ENCODE measurements at regions not wholly inside any gene's neighbourhood (a gene's known extent, or its start where the extent isn't known, plus 50 kb on each side); places are given as distances from the start of the nearest gene placed in this dataset.

GRCh38 chr4:22070256-22070655, 121.7 kb upstream of the KCNIP4 start:
- H3K9me3 ChIP-seq (ENCODE audit: control insufficient read depth in 2 of 2, insufficient read depth in 1 of 2, low read depth in 1 of 2, low read length in 1 of 2): peaks cover 3% of the 10 kb centered on the region in 2 donors
- no peak overlapping the region for H3K27ac ChIP-seq (ENCODE audit: low read depth in 2 of 2, low read length in 1 of 2)
- H3K27me3 ChIP-seq (ENCODE audit: control insufficient read depth in 1 of 2, insufficient read depth in 2 of 2, low read length in 2 of 2): no peaks in the 10 kb centered on the region
- no peak overlapping the region for H3K4me3 ChIP-seq (ENCODE audit: low read depth in 1 of 2, low read length in 2 of 2)
- no peaks in the 10 kb centered on the region for H3K4me1 ChIP-seq (ENCODE audit: control insufficient read depth in 2 of 2, insufficient read depth in 2 of 2, low read length in 1 of 2)
- 43 to 44% methylated on average over 2 of the region's 2 CpGs for WGBS, 2 donors
- no peaks in the 10 kb centered on the region for H3K36me3 ChIP-seq (ENCODE audit: control insufficient read depth in 2 of 2, insufficient read depth in 2 of 2, low read length in 1 of 2)

- Histone ChIP-seq H3K9me3 (ENCODE audit: control insufficient read depth in 2 of 2, insufficient read depth in 1 of 2, low read depth in 1 of 2, low read length in 1 of 2) (no peaks in the 10 kb centered on the region), H3K4me3 (ENCODE audit: low read depth in 1 of 2, low read length in 2 of 2) (no peak overlapping the region), H3K36me3 (ENCODE audit: control insufficient read depth in 2 of 2, insufficient read depth in 2 of 2, low read length in 1 of 2) (no peaks in the 10 kb centered on the region), H3K27me3 (ENCODE audit: control insufficient read depth in 1 of 2, insufficient read depth in 2 of 2, low read length in 2 of 2) (no peaks in the 10 kb centered on the region), H3K27ac (ENCODE audit: low read depth in 2 of 2, low read length in 1 of 2) (no peak overlapping the region), H3K4me1 (ENCODE audit: control insufficient read depth in 2 of 2, insufficient read depth in 2 of 2, low read length in 1 of 2) (no peaks in the 10 kb centered on the region)
- WGBS, 2 donors: 82 to 90% methylated on average over 1 of the region's 1 CpG
Measured at GRCh38 chr4:22063613-22064012, 115.0 kb upstream of the KCNIP4 start.

GRCh38 chr4:22062676-22063075, 114.1 kb upstream of the KCNIP4 start:
- WGBS, 2 donors: 36 to 50% methylated on average over 3 of the region's 3 CpGs
- H3K9me3 ChIP-seq (ENCODE audit: control insufficient read depth in 2 of 2, insufficient read depth in 1 of 2, low read depth in 1 of 2, low read length in 1 of 2): no peaks in the 10 kb centered on the region
- no peaks in the 10 kb centered on the region for H3K36me3 ChIP-seq (ENCODE audit: control insufficient read depth in 2 of 2, insufficient read depth in 2 of 2, low read length in 1 of 2)
- H3K27me3 ChIP-seq (ENCODE audit: control insufficient read depth in 1 of 2, insufficient read depth in 2 of 2, low read length in 2 of 2): no peaks in the 10 kb centered on the region
- no peak overlapping the region for H3K4me3 ChIP-seq (ENCODE audit: low read depth in 1 of 2, low read length in 2 of 2)
- H3K4me1 ChIP-seq (ENCODE audit: control insufficient read depth in 2 of 2, insufficient read depth in 2 of 2, low read length in 1 of 2): no peaks in the 10 kb centered on the region
- H3K27ac ChIP-seq (ENCODE audit: low read depth in 2 of 2, low read length in 1 of 2): no peak overlapping the region

- H3K27ac ChIP-seq (ENCODE audit: low read depth in 2 of 2, low read length in 1 of 2): no peak overlapping the region
- H3K4me1 ChIP-seq (ENCODE audit: control insufficient read depth in 2 of 2, insufficient read depth in 2 of 2, low read length in 1 of 2): no peaks in the 10 kb centered on the region
- no peaks in the 10 kb centered on the region for H3K36me3 ChIP-seq (ENCODE audit: control insufficient read depth in 2 of 2, insufficient read depth in 2 of 2, low read length in 1 of 2)
- no peaks in the 10 kb centered on the region for H3K27me3 ChIP-seq (ENCODE audit: control insufficient read depth in 1 of 2, insufficient read depth in 2 of 2, low read length in 2 of 2)
- H3K9me3 ChIP-seq (ENCODE audit: control insufficient read depth in 2 of 2, insufficient read depth in 1 of 2, low read depth in 1 of 2, low read length in 1 of 2): no peaks in the 10 kb centered on the region
- no peak overlapping the region for H3K4me3 ChIP-seq (ENCODE audit: low read depth in 1 of 2, low read length in 2 of 2)
- 69 to 74% methylated on average over 5 of the region's 5 CpGs for WGBS, 2 donors
Measured at GRCh38 chr4:22055954-22056353, 107.4 kb upstream of the KCNIP4 start.

GRCh38 chr4:22052076-22052475, 103.5 kb upstream of the KCNIP4 start:
- WGBS, 2 donors: 91 to 92% methylated on average over 1 of the region's 1 CpG
- Histone ChIP-seq H3K4me1 (ENCODE audit: control insufficient read depth in 2 of 2, insufficient read depth in 2 of 2, low read length in 1 of 2) (no peaks in the 10 kb centered on the region), H3K36me3 (ENCODE audit: control insufficient read depth in 2 of 2, insufficient read depth in 2 of 2, low read length in 1 of 2) (no peaks in the 10 kb centered on the region)

GRCh38 chr4:22048323-22048722, 99.8 kb upstream of the KCNIP4 start:
- Histone ChIP-seq H3K27ac (ENCODE audit: low read depth in 2 of 2, low read length in 1 of 2) (no peak overlapping the region), H3K4me3 (ENCODE audit: low read depth in 1 of 2, low read length in 2 of 2) (no peak overlapping the region), H3K36me3 (ENCODE audit: control insufficient read depth in 2 of 2, insufficient read depth in 2 of 2, low read length in 1 of 2) (no peaks in the 10 kb centered on the region), H3K9me3 (ENCODE audit: control insufficient read depth in 2 of 2, insufficient read depth in 1 of 2, low read depth in 1 of 2, low read length in 1 of 2) (no peaks in the 10 kb centered on the region), H3K4me1 (ENCODE audit: control insufficient read depth in 2 of 2, insufficient read depth in 2 of 2, low read length in 1 of 2) (no peaks in the 10 kb centered on the region), H3K27me3 (ENCODE audit: control insufficient read depth in 1 of 2, insufficient read depth in 2 of 2, low read length in 2 of 2) (no peaks in the 10 kb centered on the region)
- 44 to 45% methylated on average over 2 of the region's 2 CpGs for WGBS, 2 donors

More at GRCh38 chr4:22052076-22052475, 103.5 kb upstream of the KCNIP4 start:
- H3K27me3 ChIP-seq (ENCODE audit: control insufficient read depth in 1 of 2, insufficient read depth in 2 of 2, low read length in 2 of 2): no peaks in the 10 kb centered on the region
- no peaks in the 10 kb centered on the region for H3K9me3 ChIP-seq (ENCODE audit: control insufficient read depth in 2 of 2, insufficient read depth in 1 of 2, low read depth in 1 of 2, low read length in 1 of 2)
- H3K27ac ChIP-seq (ENCODE audit: low read depth in 2 of 2, low read length in 1 of 2): no peak overlapping the region
- H3K4me3 ChIP-seq (ENCODE audit: low read depth in 1 of 2, low read length in 2 of 2): no peak overlapping the region

GRCh38 chr4:22047793-22048192, 99.2 kb upstream of the KCNIP4 start:
- Histone ChIP-seq H3K4me1 (ENCODE audit: control insufficient read depth in 2 of 2, insufficient read depth in 2 of 2, low read length in 1 of 2) (no peaks in the 10 kb centered on the region), H3K4me3 (ENCODE audit: low read depth in 1 of 2, low read length in 2 of 2) (no peak overlapping the region), H3K36me3 (ENCODE audit: control insufficient read depth in 2 of 2, insufficient read depth in 2 of 2, low read length in 1 of 2) (no peaks in the 10 kb centered on the region), H3K9me3 (ENCODE audit: control insufficient read depth in 2 of 2, insufficient read depth in 1 of 2, low read depth in 1 of 2, low read length in 1 of 2) (no peaks in the 10 kb centered on the region), H3K27me3 (ENCODE audit: control insufficient read depth in 1 of 2, insufficient read depth in 2 of 2, low read length in 2 of 2) (no peaks in the 10 kb centered on the region), H3K27ac (ENCODE audit: low read depth in 2 of 2, low read length in 1 of 2) (no peak overlapping the region)
- WGBS, 2 donors: 92 to 95% methylated on average over 12 of the region's 12 CpGs

GRCh38 chr4:22045051-22045630, 96.6 kb upstream of the KCNIP4 start:
- no peaks in the 10 kb centered on the region for H3K36me3 ChIP-seq (ENCODE audit: control insufficient read depth in 2 of 2, insufficient read depth in 2 of 2, low read length in 1 of 2)
- no peak overlapping the region for H3K27ac ChIP-seq (ENCODE audit: low read depth in 2 of 2, low read length in 1 of 2)
- H3K27me3 ChIP-seq (ENCODE audit: control insufficient read depth in 1 of 2, insufficient read depth in 2 of 2, low read length in 2 of 2): no peaks in the 10 kb centered on the region
- no peaks in the 10 kb centered on the region for H3K4me1 ChIP-seq (ENCODE audit: control insufficient read depth in 2 of 2, insufficient read depth in 2 of 2, low read length in 1 of 2)
- H3K4me3 ChIP-seq (ENCODE audit: low read depth in 1 of 2, low read length in 2 of 2): no peak overlapping the region
- H3K9me3 ChIP-seq (ENCODE audit: control insufficient read depth in 2 of 2, insufficient read depth in 1 of 2, low read depth in 1 of 2, low read length in 1 of 2): peaks cover 0 to 2% of the 10 kb centered on the region in 2 donors

- H3K4me3 ChIP-seq (ENCODE audit: low read depth in 1 of 2, low read length in 2 of 2): no peak overlapping the region
- no peaks in the 10 kb centered on the region for H3K27me3 ChIP-seq (ENCODE audit: control insufficient read depth in 1 of 2, insufficient read depth in 2 of 2, low read length in 2 of 2)
- no peak overlapping the region for H3K27ac ChIP-seq (ENCODE audit: low read depth in 2 of 2, low read length in 1 of 2)
- no peaks in the 10 kb centered on the region for H3K9me3 ChIP-seq (ENCODE audit: control insufficient read depth in 2 of 2, insufficient read depth in 1 of 2, low read depth in 1 of 2, low read length in 1 of 2)
- no peaks in the 10 kb centered on the region for H3K4me1 ChIP-seq (ENCODE audit: control insufficient read depth in 2 of 2, insufficient read depth in 2 of 2, low read length in 1 of 2)
- WGBS, 2 donors: 43 to 56% methylated on average over 1 of the region's 1 CpG
- no peaks in the 10 kb centered on the region for H3K36me3 ChIP-seq (ENCODE audit: control insufficient read depth in 2 of 2, insufficient read depth in 2 of 2, low read length in 1 of 2)
Measured at GRCh38 chr4:22031423-22031822, 82.9 kb upstream of the KCNIP4 start.

GRCh38 chr4:22030881-22031280, 82.3 kb upstream of the KCNIP4 start:
- WGBS, 2 donors: 72 to 76% methylated on average over 1 of the region's 1 CpG
- H3K9me3 ChIP-seq (ENCODE audit: control insufficient read depth in 2 of 2, insufficient read depth in 1 of 2, low read depth in 1 of 2, low read length in 1 of 2): no peaks in the 10 kb centered on the region
- no peaks in the 10 kb centered on the region for H3K4me1 ChIP-seq (ENCODE audit: control insufficient read depth in 2 of 2, insufficient read depth in 2 of 2, low read length in 1 of 2)

More at GRCh38 chr4:22030881-22031280, 82.3 kb upstream of the KCNIP4 start:
- H3K36me3 ChIP-seq (ENCODE audit: control insufficient read depth in 2 of 2, insufficient read depth in 2 of 2, low read length in 1 of 2): no peaks in the 10 kb centered on the region
- H3K27me3 ChIP-seq (ENCODE audit: control insufficient read depth in 1 of 2, insufficient read depth in 2 of 2, low read length in 2 of 2): no peaks in the 10 kb centered on the region
- no peak overlapping the region for H3K4me3 ChIP-seq (ENCODE audit: low read depth in 1 of 2, low read length in 2 of 2)
- H3K27ac ChIP-seq (ENCODE audit: low read depth in 2 of 2, low read length in 1 of 2): no peak overlapping the region
